Natural killer cell (primary cell): ENCODE measurements at regions not wholly inside any gene's neighbourhood (a gene's known extent, or its start where the extent isn't known, plus 50 kb on each side); places are given as distances from the start of the nearest gene placed in this dataset.

ENCODE experiments used
- ATAC-seq, 3 donors: fragments of 150-1000 bp in 2 of 3; fragments of 200-7000 bp in 1 of 3; cut with Tn5 transposase; 1 replicate in 1 of 3; 2 replicates in 2 of 3; pipeline ENCODE4 v1.10.0; 2021; ENCODE audit warnings: mild to moderate bottlenecking in 2 of 3, moderate library complexity in 2 of 3
- DNase-seq, 2 donors: peaks; one replicate each; pipeline versions ENCODE4 v3.0.0 to v3.0.0-alpha.2; 2013 to 2021; ENCODE audit warnings: mixed read lengths in 1 of 2
- H3K27ac ChIP-seq: one replicate; pipeline ENCODE4 v1.5.1; 2013; ENCODE audit warnings: mild to moderate bottlenecking, low read length
- H3K27me3 ChIP-seq: one replicate; pipeline ENCODE4 v1.6.1; 2013; ENCODE audit warnings: low read length; ENCODE audit not compliant: control insufficient read depth, insufficient read depth
- H3K36me3 ChIP-seq: one replicate; pipeline ENCODE4 v1.6.1; 2013; ENCODE audit warnings: low read length; ENCODE audit not compliant: control insufficient read depth, insufficient read depth
- H3K4me1 ChIP-seq: one replicate; pipeline ENCODE4 v1.6.1; 2013; ENCODE audit warnings: low read length; ENCODE audit not compliant: control insufficient read depth, insufficient read depth
- H3K4me3 ChIP-seq: one replicate; pipeline ENCODE4 v1.5.1; 2013; ENCODE audit warnings: low read length
- H3K9me3 ChIP-seq: one replicate; pipeline ENCODE4 v1.6.1; 2013; ENCODE audit warnings: low read length; ENCODE audit not compliant: control insufficient read depth, insufficient read depth
- H3K27ac Mint-ChIP-seq, 2 donors: one replicate each; pipeline ENCODE4 v1.8.0; 2022; ENCODE audit warnings: mild to moderate bottlenecking in 2 of 2, mixed read lengths in 2 of 2, moderate library complexity in 1 of 2
- H3K27me3 Mint-ChIP-seq, 2 donors: one replicate each; pipeline ENCODE4 v1.8.0; 2022; ENCODE audit warnings: low read depth in 2 of 2, mixed read lengths in 2 of 2
- H3K36me3 Mint-ChIP-seq: one replicate; pipeline ENCODE4 v1.8.0; 2022; ENCODE audit warnings: mixed read lengths
- H3K4me1 Mint-ChIP-seq, 2 donors: one replicate each; pipeline ENCODE4 v1.8.0; 2022; ENCODE audit warnings: mixed read lengths in 2 of 2
- H3K4me3 Mint-ChIP-seq: one replicate; pipeline ENCODE4 v1.8.0; 2022; ENCODE audit warnings: mild to moderate bottlenecking, moderate library complexity, mixed read lengths
- H3K9me3 Mint-ChIP-seq, 2 donors: one replicate each; pipeline ENCODE4 v1.8.0; 2022; ENCODE audit warnings: mixed read lengths in 2 of 2
- WGBS: methylation state at CpG from one replicate; pipeline ENCODE4 v1.1.7; 2013; ENCODE audit warnings: missing lambda C conversion rate; ENCODE audit not compliant: insufficient coverage; 5-methylcytosine and 5-hydroxymethylcytosine counted together
- intact Hi-C: fragments of 100-400 bp; cut with micrococcal nuclease; formaldehyde crosslinking; loops from one replicate; pipeline ENCODE4 v1.14.2; 2022
- TF ChIP-seq, protein P1 (sequence below): fragments of 200-600 bp; IDR thresholded peaks from one replicate; pipeline ENCODE4 v1.8.0; 2022; ENCODE audit warnings: antibody characterized with exemption

DNA sequence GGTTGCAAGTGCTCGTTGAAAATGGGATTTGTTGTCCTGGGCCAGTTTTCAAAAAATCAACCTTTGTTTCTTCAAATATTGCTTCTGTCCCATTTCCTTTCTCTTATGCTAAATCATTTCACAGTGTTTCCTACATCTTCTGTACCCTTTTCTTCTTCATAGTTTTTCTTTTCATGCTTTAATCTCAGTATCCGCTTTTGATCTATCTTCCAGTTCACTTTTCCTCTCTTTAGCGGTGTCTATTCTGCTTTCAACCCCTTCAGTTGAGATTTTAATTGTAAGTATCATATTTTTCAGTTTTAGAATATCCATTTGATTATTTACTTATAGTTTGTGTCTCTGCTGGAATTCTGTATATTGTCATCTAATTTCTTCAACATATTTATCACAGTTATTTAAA lies 311.7 kb upstream of the TPM1 start:
- no peaks in the 10 kb centered on the region for H3K4me1 Mint-ChIP-seq
- 100% methylated on average over 2 of the region's 3 CpGs for WGBS
- no peak overlapping the region for H3K27ac Mint-ChIP-seq
- H3K27me3 Mint-ChIP-seq = peaks cover 0 to 15% of the 10 kb centered on the region in 2 donors
- Histone ChIP-seq H3K27me3 (no peaks in the 10 kb centered on the region), H3K36me3 (no peaks in the 10 kb centered on the region), H3K4me1 (no peaks in the 10 kb centered on the region), H3K27ac (no peak overlapping the region), H3K4me3 (no peak overlapping the region), H3K9me3 (no peaks in the 10 kb centered on the region)
- no peak for ATAC-seq
- DNase-seq = no peak
- H3K9me3 Mint-ChIP-seq = no peaks in the 10 kb centered on the region
- H3K4me3 Mint-ChIP-seq = no peak overlapping the region
- no peaks in the 10 kb centered on the region for H3K36me3 Mint-ChIP-seq
- intact Hi-C loops = no loop called here
- TF ChIP-seq, protein P1, sequence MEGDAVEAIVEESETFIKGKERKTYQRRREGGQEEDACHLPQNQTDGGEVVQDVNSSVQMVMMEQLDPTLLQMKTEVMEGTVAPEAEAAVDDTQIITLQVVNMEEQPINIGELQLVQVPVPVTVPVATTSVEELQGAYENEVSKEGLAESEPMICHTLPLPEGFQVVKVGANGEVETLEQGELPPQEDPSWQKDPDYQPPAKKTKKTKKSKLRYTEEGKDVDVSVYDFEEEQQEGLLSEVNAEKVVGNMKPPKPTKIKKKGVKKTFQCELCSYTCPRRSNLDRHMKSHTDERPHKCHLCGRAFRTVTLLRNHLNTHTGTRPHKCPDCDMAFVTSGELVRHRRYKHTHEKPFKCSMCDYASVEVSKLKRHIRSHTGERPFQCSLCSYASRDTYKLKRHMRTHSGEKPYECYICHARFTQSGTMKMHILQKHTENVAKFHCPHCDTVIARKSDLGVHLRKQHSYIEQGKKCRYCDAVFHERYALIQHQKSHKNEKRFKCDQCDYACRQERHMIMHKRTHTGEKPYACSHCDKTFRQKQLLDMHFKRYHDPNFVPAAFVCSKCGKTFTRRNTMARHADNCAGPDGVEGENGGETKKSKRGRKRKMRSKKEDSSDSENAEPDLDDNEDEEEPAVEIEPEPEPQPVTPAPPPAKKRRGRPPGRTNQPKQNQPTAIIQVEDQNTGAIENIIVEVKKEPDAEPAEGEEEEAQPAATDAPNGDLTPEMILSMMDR = no peak

DNA sequence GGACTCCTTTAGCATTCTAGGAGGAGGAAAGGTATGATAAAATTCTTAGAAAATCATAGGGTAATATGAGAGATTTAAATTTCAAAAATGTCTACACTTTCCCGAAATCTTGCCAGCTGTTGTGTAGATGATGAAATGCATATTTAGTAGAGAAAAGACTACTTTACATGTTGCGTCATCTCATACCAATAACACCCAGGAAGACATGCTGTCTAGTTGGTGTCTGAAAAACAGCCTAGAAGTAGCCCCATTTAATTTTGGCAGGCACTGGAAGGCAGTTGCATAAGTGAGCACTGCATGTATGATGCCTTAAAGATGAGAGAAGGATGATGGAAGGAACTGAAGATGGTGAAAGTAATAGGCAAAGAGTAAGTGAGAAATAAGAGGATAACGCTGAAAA lies 310.5 kb upstream of the TPM1 start:
- Mint-ChIP-seq H3K9me3 (no peaks in the 10 kb centered on the region), H3K4me3 (no peak overlapping the region), H3K27me3 (peaks cover 0 to 15% of the 10 kb centered on the region in 2 donors), H3K36me3 (no peaks in the 10 kb centered on the region), H3K27ac (no peak overlapping the region), H3K4me1 (no peaks in the 10 kb centered on the region)
- H3K27me3 ChIP-seq = no peaks in the 10 kb centered on the region
- TF ChIP-seq, protein P1 = no peak
- no peak overlapping the region for H3K4me3 ChIP-seq
- WGBS = 90% methylated on average over 1 of the region's 3 CpGs
- DNase-seq (no peak), ATAC-seq (no peak)
- H3K36me3 ChIP-seq = no peaks in the 10 kb centered on the region
- H3K27ac ChIP-seq = no peak overlapping the region
- intact Hi-C loops = no loop called here
- no peaks in the 10 kb centered on the region for H3K4me1 ChIP-seq
- no peaks in the 10 kb centered on the region for H3K9me3 ChIP-seq

DNA sequence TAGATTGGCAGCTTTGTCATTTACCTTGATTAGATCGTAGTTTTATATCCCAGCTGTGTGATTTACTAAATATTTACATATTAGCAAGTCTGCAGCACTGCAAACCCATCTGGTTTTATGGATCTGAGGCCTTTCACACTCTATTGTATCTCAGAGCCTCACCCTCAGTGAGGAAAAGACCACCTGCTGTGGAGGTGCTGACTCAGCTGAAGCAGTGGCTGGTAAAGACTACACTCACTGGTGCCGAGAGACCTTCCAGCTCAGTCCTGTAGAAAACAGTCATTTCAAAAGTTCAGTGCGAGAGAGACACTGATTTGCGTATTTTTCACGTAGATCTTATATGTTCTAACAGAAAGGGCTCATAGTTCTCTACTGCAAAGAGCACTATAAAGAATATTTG lies 307.8 kb upstream of the TPM1 start:
- no peak for ATAC-seq
- Mint-ChIP-seq H3K36me3 (no peaks in the 10 kb centered on the region), H3K4me3 (no peak overlapping the region), H3K4me1 (no peaks in the 10 kb centered on the region), H3K9me3 (no peaks in the 10 kb centered on the region), H3K27ac (no peak overlapping the region), H3K27me3 (peaks cover 0 to 15% of the 10 kb centered on the region in 2 donors)
- H3K4me1 ChIP-seq = no peaks in the 10 kb centered on the region
- TF ChIP-seq, protein P1 = no peak
- no peak overlapping the region for H3K4me3 ChIP-seq
- H3K27me3 ChIP-seq = no peaks in the 10 kb centered on the region
- intact Hi-C loops = no loop called here
- H3K9me3 ChIP-seq = no peaks in the 10 kb centered on the region
- WGBS = 83% methylated on average over 5 of the region's 5 CpGs
- no peak for DNase-seq
- H3K27ac ChIP-seq = no peak overlapping the region
- H3K36me3 ChIP-seq = no peaks in the 10 kb centered on the region

DNA sequence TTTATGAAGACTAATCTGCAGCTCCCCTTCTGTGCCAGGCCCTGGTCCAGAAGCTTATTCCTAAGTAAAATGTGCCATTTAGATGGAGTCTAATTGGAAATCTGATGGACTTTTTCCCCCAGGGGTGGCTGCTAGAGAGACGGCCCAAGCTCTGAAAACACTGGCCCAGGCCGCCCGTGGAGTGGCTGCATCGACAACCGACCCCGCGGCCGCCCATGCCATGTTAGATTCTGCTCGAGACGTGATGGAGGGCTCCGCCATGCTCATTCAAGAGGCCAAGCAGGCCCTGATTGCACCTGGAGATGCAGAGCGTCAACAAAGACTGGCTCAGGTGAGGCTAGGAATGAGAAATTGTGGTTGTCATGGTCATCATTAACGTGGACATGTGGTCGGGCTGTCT lies 305.8 kb upstream of the TPM1 start:
- Mint-ChIP-seq H3K27me3 (no peaks in the 10 kb centered on the region), H3K4me1 (no peaks in the 10 kb centered on the region), H3K27ac (no peak overlapping the region), H3K9me3 (no peaks in the 10 kb centered on the region), H3K36me3 (no peaks in the 10 kb centered on the region), H3K4me3 (no peak overlapping the region)
- no peaks in the 10 kb centered on the region for H3K27me3 ChIP-seq
- no peaks in the 10 kb centered on the region for H3K4me1 ChIP-seq
- H3K27ac ChIP-seq = no peak overlapping the region
- TF ChIP-seq, protein P1 = no peak
- H3K9me3 ChIP-seq = no peaks in the 10 kb centered on the region
- no peaks in the 10 kb centered on the region for H3K36me3 ChIP-seq
- no peak for ATAC-seq
- intact Hi-C loops = no loop called here
- H3K4me3 ChIP-seq = no peak overlapping the region
- 94% methylated on average over 14 of the region's 14 CpGs for WGBS
- no peak for DNase-seq
